SU-DHL-6 (cell line): ENCODE measurements at regions not wholly inside any gene's neighbourhood (a gene's known extent, or its start where the extent isn't known, plus 50 kb on each side); places are given as distances from the start of the nearest gene placed in this dataset.

Source experiments
- EZH2phosphoT487 ChIP-seq: fragments of 200-600 bp; sonication (generic), shearing (Covaris generic); conservative IDR thresholded peaks from 2 replicates; pipeline ENCODE4 v1.6.1; 2018; ENCODE audit warnings: mild to moderate bottlenecking, antibody characterized with exemption, low read length, moderate library complexity, mixed read lengths
- TF ChIP-seq, protein P1 (sequence below): fragments of 200-600 bp; sonication (generic); IDR thresholded peaks from one replicate; pipeline ENCODE4 v1.5.1; 2017; ENCODE audit warnings: antibody characterized with exemption, mild to moderate bottlenecking, low read length, moderate library complexity; ENCODE audit not compliant: insufficient read depth, poor library complexity, severe bottlenecking

GRCh38 chr6:21907291-21907690 is 313.7 kb downstream of the SOX4 start:
- TF ChIP-seq, protein P1, sequence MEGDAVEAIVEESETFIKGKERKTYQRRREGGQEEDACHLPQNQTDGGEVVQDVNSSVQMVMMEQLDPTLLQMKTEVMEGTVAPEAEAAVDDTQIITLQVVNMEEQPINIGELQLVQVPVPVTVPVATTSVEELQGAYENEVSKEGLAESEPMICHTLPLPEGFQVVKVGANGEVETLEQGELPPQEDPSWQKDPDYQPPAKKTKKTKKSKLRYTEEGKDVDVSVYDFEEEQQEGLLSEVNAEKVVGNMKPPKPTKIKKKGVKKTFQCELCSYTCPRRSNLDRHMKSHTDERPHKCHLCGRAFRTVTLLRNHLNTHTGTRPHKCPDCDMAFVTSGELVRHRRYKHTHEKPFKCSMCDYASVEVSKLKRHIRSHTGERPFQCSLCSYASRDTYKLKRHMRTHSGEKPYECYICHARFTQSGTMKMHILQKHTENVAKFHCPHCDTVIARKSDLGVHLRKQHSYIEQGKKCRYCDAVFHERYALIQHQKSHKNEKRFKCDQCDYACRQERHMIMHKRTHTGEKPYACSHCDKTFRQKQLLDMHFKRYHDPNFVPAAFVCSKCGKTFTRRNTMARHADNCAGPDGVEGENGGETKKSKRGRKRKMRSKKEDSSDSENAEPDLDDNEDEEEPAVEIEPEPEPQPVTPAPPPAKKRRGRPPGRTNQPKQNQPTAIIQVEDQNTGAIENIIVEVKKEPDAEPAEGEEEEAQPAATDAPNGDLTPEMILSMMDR = no peak
- TF ChIP-seq EZH2phosphoT487 = no peak
